Esophagus muscularis mucosa (tissue), 3 donors: ENCODE measurements at regions not wholly inside any gene's neighbourhood (a gene's known extent, or its start where the extent isn't known, plus 50 kb on each side); places are given as distances from the start of the nearest gene placed in this dataset.
"Not testable (repeated sequence)": the region's sequence is repeated elsewhere in the genome, so short reads cannot be mapped to it uniquely, and the experiment has no call there.

Source experiments
- CTCF ChIP-seq, 3 experiments: fragments of 200-600 bp in 2 of 3; fragments of 450-650 bp in 1 of 3; sonication (generic) in 2 of 3; IDR thresholded peaks; one replicate each; pipeline ENCODE4 v1.5.1; 2017 to 2019; ENCODE audit warnings: antibody characterized with exemption in 3 of 3, mild to moderate bottlenecking in 2 of 3, moderate library complexity in 1 of 3
- POLR2A ChIP-seq: fragments of 450-650 bp; IDR thresholded peaks from one replicate; pipeline ENCODE4 v1.6.1; 2017; ENCODE audit warnings: antibody characterized with exemption, moderate library complexity, mild to moderate bottlenecking, low read depth
- POLR2AphosphoS5 ChIP-seq, 2 donors: sonication (generic); formaldehyde crosslinking; IDR thresholded peaks; one replicate each; pipeline ENCODE4 v1.6.1; 2017; ENCODE audit warnings: antibody characterized with exemption in 2 of 2

- TF ChIP-seq CTCF (IDR thresholded peaks at IDR 0.05); POLR2AphosphoS5 (IDR thresholded peaks at IDR 0.05); POLR2A: not testable (repeated sequence)
Measured at GRCh38 chr21:6498716-6499115, 4022.7 kb upstream of the TPTE start.
